NCI-H2196 (cell line): ENCODE measurements at regions not wholly inside any gene's neighbourhood (a gene's known extent, or its start where the extent isn't known, plus 50 kb on each side); places are given as distances from the start of the nearest gene placed in this dataset.
A peak's percentile ranks its signal among the peaks of the same experiment; 100 is the strongest.

Experiments
- DNase-seq: peaks from one replicate; lab custom pipeline; 2025; ENCODE audit not compliant: unreplicated experiment; lab: John Stamatoyannopoulos, UW

GRCh38 chr1:82485591-82486369 lies 685.0 kb downstream of the ADGRL2 start:
- peak; percentile 6 for DNase-seq

- DNase-seq: no peak
These were observed 682.4 kb downstream of the ADGRL2 start for GRCh38 chr1:82483146-82483545.

GRCh38 chr1:82478916-82479315 lies 678.2 kb downstream of the ADGRL2 start:
- no peak for DNase-seq

- DNase-seq: no peak
These were observed 671.9 kb downstream of the ADGRL2 start for GRCh38 chr1:82472489-82473131.

GRCh38 chr1:82466891-82467290 lies 666.2 kb downstream of the ADGRL2 start:
- no peak for DNase-seq

GRCh38 chr1:82466416-82466815 lies 665.7 kb downstream of the ADGRL2 start:
- DNase-seq: no peak

- DNase-seq: no peak
These were observed 664.3 kb downstream of the ADGRL2 start for GRCh38 chr1:82465024-82465423.

- DNase-seq: peak; percentile 76
These were observed 663.7 kb downstream of the ADGRL2 start for GRCh38 chr1:82464362-82465001.

GRCh38 chr1:82463951-82464350 lies 663.2 kb downstream of the ADGRL2 start:
- no peak for DNase-seq

GRCh38 chr1:82462366-82462765 lies 661.6 kb downstream of the ADGRL2 start:
- no peak for DNase-seq

- no peak for DNase-seq
These were observed 654.6 kb downstream of the ADGRL2 start for GRCh38 chr1:82455342-82455741.

- no peak for DNase-seq
These were observed 653.7 kb downstream of the ADGRL2 start for GRCh38 chr1:82454431-82454830.

GRCh38 chr1:82453511-82454185 lies 652.9 kb downstream of the ADGRL2 start:
- no peak for DNase-seq

- DNase-seq: no peak
These were observed 651.4 kb downstream of the ADGRL2 start for GRCh38 chr1:82452096-82452495.

- no peak for DNase-seq
These were observed 650.5 kb downstream of the ADGRL2 start for GRCh38 chr1:82451191-82451590.

GRCh38 chr1:82449506-82450057 lies 648.8 kb downstream of the ADGRL2 start:
- DNase-seq: no peak

GRCh38 chr1:82446955-82447354 lies 646.2 kb downstream of the ADGRL2 start:
- DNase-seq: no peak

GRCh38 chr1:82446236-82446635 lies 645.5 kb downstream of the ADGRL2 start:
- DNase-seq: no peak

GRCh38 chr1:82445827-82446226 lies 645.1 kb downstream of the ADGRL2 start:
- no peak for DNase-seq

GRCh38 chr1:82445132-82445531 lies 644.4 kb downstream of the ADGRL2 start:
- no peak for DNase-seq

GRCh38 chr1:82441402-82441801 lies 640.7 kb downstream of the ADGRL2 start:
- DNase-seq: no peak
